Activated CD4-positive, alpha-beta T cell treated with anti-CD3 and anti-CD28 coated beads for 4 hours (primary cell): ENCODE measurements at regions not wholly inside any gene's neighbourhood (a gene's known extent, or its start where the extent isn't known, plus 50 kb on each side); places are given as distances from the start of the nearest gene placed in this dataset.

Experiments used
- DNase-seq, 2 donors: peaks; one replicate each; pipeline ENCODE4 v3.0.0-alpha.2; 2020

GRCh38 chr6:138550346-138550767 is 51.1 kb upstream of the NHSL1 start:
- DNase-seq: no peak

- DNase-seq: no peak
These were observed 54.9 kb upstream of the NHSL1 start for GRCh38 chr6:138554146-138554545.

GRCh38 chr6:138555421-138555988 is 56.2 kb upstream of the NHSL1 start:
- DNase-seq: no peak

- no peak for DNase-seq
These were observed 57.9 kb upstream of the NHSL1 start for GRCh38 chr6:138557147-138557546.

- no peak for DNase-seq
These were observed 59.8 kb upstream of the NHSL1 start for GRCh38 chr6:138559143-138559542.

GRCh38 chr6:138560130-138560860 is 61.0 kb upstream of the NHSL1 start:
- no peak for DNase-seq

GRCh38 chr6:138562691-138563090 is 63.4 kb upstream of the NHSL1 start:
- no peak for DNase-seq

GRCh38 chr6:138563231-138563630 is 63.9 kb upstream of the NHSL1 start:
- DNase-seq: no peak

GRCh38 chr6:138563650-138564049 is 64.4 kb upstream of the NHSL1 start:
- no peak for DNase-seq

GRCh38 chr6:138564170-138564721 is 65.0 kb upstream of the NHSL1 start:
- no peak for DNase-seq

GRCh38 chr6:138567052-138567451 is 67.8 kb upstream of the NHSL1 start:
- DNase-seq: no peak

GRCh38 chr6:138568997-138569396 is 69.7 kb upstream of the NHSL1 start:
- no peak for DNase-seq

- DNase-seq: no peak
These were observed 70.3 kb upstream of the NHSL1 start for GRCh38 chr6:138569554-138569953.

- DNase-seq: no peak
These were observed 70.9 kb upstream of the NHSL1 start for GRCh38 chr6:138569970-138570724.

- DNase-seq: no peak
These were observed 71.4 kb upstream of the NHSL1 start for GRCh38 chr6:138570725-138571029.

- DNase-seq: no peak
These were observed 71.9 kb upstream of the NHSL1 start for GRCh38 chr6:138571181-138571580.

- no peak for DNase-seq
These were observed 72.4 kb upstream of the NHSL1 start for GRCh38 chr6:138571585-138572166.

GRCh38 chr6:138572167-138572875 is 73.0 kb upstream of the NHSL1 start:
- no peak for DNase-seq

- no peak for DNase-seq
These were observed 73.6 kb upstream of the NHSL1 start for GRCh38 chr6:138572885-138573284.

GRCh38 chr6:138575257-138575656 is 76.0 kb upstream of the NHSL1 start:
- DNase-seq: no peak

GRCh38 chr6:138576313-138576712 is 77.0 kb upstream of the NHSL1 start:
- no peak for DNase-seq

GRCh38 chr6:138577151-138577915 is 78.0 kb upstream of the NHSL1 start:
- no peak for DNase-seq
